ENCODE measurements at regions not wholly inside any gene's neighbourhood (a gene's known extent, or its start where the extent isn't known, plus 50 kb on each side); places are given as distances from the start of the nearest gene placed in this dataset.

GRCh38 chr6:48817333-48818051 lies 645.6 kb downstream of the MMUT start:
- TF ChIP-seq ESRRG (CRISPR knock-in tag; IDR thresholded peaks at IDR 0.05) (no peak), PPARA (CRISPR knock-in tag; IDR thresholded peaks at IDR 0.05; ENCODE audit: borderline replicate concordance) (no peak), GLIS3 (CRISPR knock-in tag; IDR thresholded peaks at IDR 0.05) (no peak), RARB (CRISPR knock-in tag; IDR thresholded peaks at IDR 0.05) (no peak), CSRNP3 (CRISPR knock-in tag; IDR thresholded peaks at IDR 0.05) (no peak), SNAI2 (CRISPR knock-in tag; IDR thresholded peaks at IDR 0.05) (no peak), BACH2 (CRISPR knock-in tag; IDR thresholded peaks at IDR 0.05; ENCODE audit: borderline replicate concordance) (no peak), CREB5 (CRISPR knock-in tag; IDR thresholded peaks at IDR 0.05; ENCODE audit: low read depth) (no peak), ZC3H10 (CRISPR knock-in tag; IDR thresholded peaks at IDR 0.05) (no peak), ISL1 (CRISPR knock-in tag; IDR thresholded peaks at IDR 0.05) (no peak), OSR1 (CRISPR knock-in tag; IDR thresholded peaks at IDR 0.05) (no peak)
- no peak for ATAC-seq

DNA sequence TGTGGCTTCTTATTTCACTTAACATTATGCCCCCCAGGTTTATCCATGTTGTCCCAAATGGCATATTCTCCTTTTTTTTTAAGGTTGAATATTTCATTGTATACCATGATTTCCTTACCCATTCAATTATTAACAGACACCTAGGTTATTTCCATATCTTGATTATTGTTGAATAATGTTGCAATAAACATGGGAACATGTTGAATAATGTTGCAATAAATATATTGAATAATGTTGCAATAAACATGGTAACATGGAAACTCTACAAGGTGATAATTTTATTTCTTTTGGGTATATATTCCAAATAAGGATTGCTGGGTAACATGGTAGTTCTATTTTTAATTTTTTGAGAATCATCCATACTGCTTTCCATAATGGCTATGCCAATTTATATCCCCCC lies 648.1 kb downstream of the MMUT start:
- ATAC-seq: no peak
- TF ChIP-seq ZNF70 (CRISPR knock-in tag; IDR thresholded peaks at IDR 0.05): no peak
- TF ChIP-seq ISL1 (CRISPR knock-in tag; IDR thresholded peaks at IDR 0.05): no peak
- TF ChIP-seq, protein P1, sequence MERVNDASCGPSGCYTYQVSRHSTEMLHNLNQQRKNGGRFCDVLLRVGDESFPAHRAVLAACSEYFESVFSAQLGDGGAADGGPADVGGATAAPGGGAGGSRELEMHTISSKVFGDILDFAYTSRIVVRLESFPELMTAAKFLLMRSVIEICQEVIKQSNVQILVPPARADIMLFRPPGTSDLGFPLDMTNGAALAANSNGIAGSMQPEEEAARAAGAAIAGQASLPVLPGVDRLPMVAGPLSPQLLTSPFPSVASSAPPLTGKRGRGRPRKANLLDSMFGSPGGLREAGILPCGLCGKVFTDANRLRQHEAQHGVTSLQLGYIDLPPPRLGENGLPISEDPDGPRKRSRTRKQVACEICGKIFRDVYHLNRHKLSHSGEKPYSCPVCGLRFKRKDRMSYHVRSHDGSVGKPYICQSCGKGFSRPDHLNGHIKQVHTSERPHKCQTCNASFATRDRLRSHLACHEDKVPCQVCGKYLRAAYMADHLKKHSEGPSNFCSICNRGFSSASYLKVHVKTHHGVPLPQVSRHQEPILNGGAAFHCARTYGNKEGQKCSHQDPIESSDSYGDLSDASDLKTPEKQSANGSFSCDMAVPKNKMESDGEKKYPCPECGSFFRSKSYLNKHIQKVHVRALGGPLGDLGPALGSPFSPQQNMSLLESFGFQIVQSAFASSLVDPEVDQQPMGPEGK (CRISPR knock-in tag; IDR thresholded peaks at IDR 0.05; ENCODE audit: borderline replicate concordance): no peak
- no peak for TF ChIP-seq CREB5 (CRISPR knock-in tag; IDR thresholded peaks at IDR 0.05; ENCODE audit: low read depth)
- no peak for TF ChIP-seq ARNTL (CRISPR knock-in tag; IDR thresholded peaks at IDR 0.05; ENCODE audit: borderline replicate concordance, low read depth)
- no peak for TF ChIP-seq PPARA (CRISPR knock-in tag; IDR thresholded peaks at IDR 0.05; ENCODE audit: borderline replicate concordance)
- TF ChIP-seq CSDC2 (CRISPR knock-in tag; IDR thresholded peaks at IDR 0.05): no peak
- TF ChIP-seq ZFP3 (CRISPR knock-in tag; IDR thresholded peaks at IDR 0.05): no peak
- TF ChIP-seq TOX (CRISPR knock-in tag; IDR thresholded peaks at IDR 0.05; ENCODE audit: borderline replicate concordance): no peak
- TF ChIP-seq CSRNP3 (CRISPR knock-in tag; IDR thresholded peaks at IDR 0.05): no peak
- TF ChIP-seq ZC3H10 (CRISPR knock-in tag; IDR thresholded peaks at IDR 0.05): no peak
- TF ChIP-seq ESRRG (CRISPR knock-in tag; IDR thresholded peaks at IDR 0.05): no peak
- TF ChIP-seq ZNF565 (CRISPR knock-in tag; conservative IDR thresholded peaks at IDR 0.05; ENCODE audit: low read depth): no peak
- no peak for TF ChIP-seq RARB (CRISPR knock-in tag; IDR thresholded peaks at IDR 0.05)
- no peak for TF ChIP-seq GLIS3 (CRISPR knock-in tag; IDR thresholded peaks at IDR 0.05)
- TF ChIP-seq ZFP30 (CRISPR knock-in tag; IDR thresholded peaks at IDR 0.05): no peak
- TF ChIP-seq TCF4 (CRISPR knock-in tag; IDR thresholded peaks at IDR 0.05; ENCODE audit: borderline replicate concordance): no peak
- no peak for TF ChIP-seq OSR1 (CRISPR knock-in tag; IDR thresholded peaks at IDR 0.05)

DNA sequence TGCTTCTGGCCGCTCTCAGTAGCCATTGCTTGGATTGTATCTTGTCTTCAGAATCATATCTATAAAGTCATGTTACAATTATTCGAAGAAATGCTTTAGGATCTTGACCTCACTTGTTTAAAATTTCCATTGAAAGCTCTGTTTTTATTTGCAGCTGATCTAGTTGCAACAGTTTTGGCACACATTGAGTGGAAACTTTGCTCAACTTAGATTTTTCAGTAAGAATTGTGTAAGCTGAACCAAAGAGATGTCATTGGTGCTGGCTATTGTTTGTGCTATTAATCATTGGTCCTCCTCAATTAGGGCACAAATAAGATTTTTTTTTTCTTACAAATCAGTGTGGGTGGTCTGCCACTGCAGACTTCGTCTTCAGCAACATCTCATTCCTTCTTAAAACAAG lies 649.2 kb downstream of the MMUT start:
- TF ChIP-seq SNAI2 (CRISPR knock-in tag; IDR thresholded peaks at IDR 0.05) (no peak), PPARA (CRISPR knock-in tag; IDR thresholded peaks at IDR 0.05; ENCODE audit: borderline replicate concordance) (no peak), RARB (CRISPR knock-in tag; IDR thresholded peaks at IDR 0.05) (no peak), ZFP30 (CRISPR knock-in tag; IDR thresholded peaks at IDR 0.05) (no peak), ISL1 (CRISPR knock-in tag; IDR thresholded peaks at IDR 0.05) (no peak), BACH2 (CRISPR knock-in tag; IDR thresholded peaks at IDR 0.05; ENCODE audit: borderline replicate concordance) (no peak), TCF4 (CRISPR knock-in tag; IDR thresholded peaks at IDR 0.05; ENCODE audit: borderline replicate concordance) (no peak), ZNF565 (CRISPR knock-in tag; conservative IDR thresholded peaks at IDR 0.05; ENCODE audit: low read depth) (no peak)
- TF ChIP-seq, protein P2, sequence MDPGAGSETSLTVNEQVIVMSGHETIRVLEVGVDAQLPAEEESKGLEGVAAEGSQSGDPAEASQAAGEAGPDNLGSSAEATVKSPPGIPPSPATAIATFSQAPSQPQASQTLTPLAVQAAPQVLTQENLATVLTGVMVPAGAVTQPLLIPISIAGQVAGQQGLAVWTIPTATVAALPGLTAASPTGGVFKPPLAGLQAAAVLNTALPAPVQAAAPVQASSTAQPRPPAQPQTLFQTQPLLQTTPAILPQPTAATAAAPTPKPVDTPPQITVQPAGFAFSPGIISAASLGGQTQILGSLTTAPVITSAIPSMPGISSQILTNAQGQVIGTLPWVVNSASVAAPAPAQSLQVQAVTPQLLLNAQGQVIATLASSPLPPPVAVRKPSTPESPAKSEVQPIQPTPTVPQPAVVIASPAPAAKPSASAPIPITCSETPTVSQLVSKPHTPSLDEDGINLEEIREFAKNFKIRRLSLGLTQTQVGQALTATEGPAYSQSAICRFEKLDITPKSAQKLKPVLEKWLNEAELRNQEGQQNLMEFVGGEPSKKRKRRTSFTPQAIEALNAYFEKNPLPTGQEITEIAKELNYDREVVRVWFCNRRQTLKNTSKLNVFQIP (CRISPR knock-in tag; IDR thresholded peaks at IDR 0.05; ENCODE audit: borderline replicate concordance, low read depth): no peak
- TF ChIP-seq, protein P1 (CRISPR knock-in tag; IDR thresholded peaks at IDR 0.05; ENCODE audit: borderline replicate concordance): no peak
- ATAC-seq: no peak

Measured in SK-N-SH treated with all-trans-retinoic acid at 6 μM for 48 hours (cell line).